HG02973 (cell line): ENCODE measurements at regions not wholly inside any gene's neighbourhood (a gene's known extent, or its start where the extent isn't known, plus 50 kb on each side); places are given as distances from the start of the nearest gene placed in this dataset.

ENCODE experiments used
- ATAC-seq: cut with Tn5 transposase; IDR thresholded peaks from one replicate; pipeline ENCODE4 v1.9.1; 2021; ENCODE audit warnings: moderate library complexity; ENCODE audit not compliant: unreplicated experiment

GRCh38 chr19:30150626-30151025 lies 208.6 kb downstream of the URI1 start:
- ATAC-seq: no peak

- ATAC-seq: no peak
These were observed 209.0 kb downstream of the URI1 start for GRCh38 chr19:30151081-30151480.

GRCh38 chr19:30152510-30153291 lies 210.7 kb downstream of the URI1 start:
- no peak for ATAC-seq

- peak; percentile 88 for ATAC-seq
These were observed 211.5 kb downstream of the URI1 start for GRCh38 chr19:30153326-30154210.

GRCh38 chr19:30154410-30154809 lies 212.4 kb downstream of the URI1 start:
- ATAC-seq: no peak

- no peak for ATAC-seq
These were observed 213.6 kb downstream of the URI1 start for GRCh38 chr19:30155381-30156200.

GRCh38 chr19:30156646-30157045 lies 214.6 kb downstream of the URI1 start:
- no peak for ATAC-seq

- no peak for ATAC-seq
These were observed 213.9 kb upstream of the ZNF536 start for GRCh38 chr19:30158067-30158892.

- ATAC-seq: no peak
These were observed 213.3 kb upstream of the ZNF536 start for GRCh38 chr19:30158893-30159245.

- no peak for ATAC-seq
These were observed 212.5 kb upstream of the ZNF536 start for GRCh38 chr19:30159636-30160035.

GRCh38 chr19:30160426-30160825 lies 211.8 kb upstream of the ZNF536 start:
- ATAC-seq: no peak

- ATAC-seq: no peak
These were observed 211.0 kb upstream of the ZNF536 start for GRCh38 chr19:30161021-30161655.

- ATAC-seq: no peak
These were observed 210.4 kb upstream of the ZNF536 start for GRCh38 chr19:30161770-30162169.

- no peak for ATAC-seq
These were observed 209.5 kb upstream of the ZNF536 start for GRCh38 chr19:30162718-30163117.

- ATAC-seq: no peak
These were observed 208.5 kb upstream of the ZNF536 start for GRCh38 chr19:30163663-30164062.

GRCh38 chr19:30165228-30165813 lies 206.9 kb upstream of the ZNF536 start:
- no peak for ATAC-seq

- no peak for ATAC-seq
These were observed 204.8 kb upstream of the ZNF536 start for GRCh38 chr19:30167206-30167868.

GRCh38 chr19:30167976-30168635 lies 204.1 kb upstream of the ZNF536 start:
- no peak for ATAC-seq

GRCh38 chr19:30168760-30169159 lies 203.4 kb upstream of the ZNF536 start:
- no peak for ATAC-seq
